CD4-positive, alpha-beta T cell (primary cell): ENCODE measurements at regions not wholly inside any gene's neighbourhood (a gene's known extent, or its start where the extent isn't known, plus 50 kb on each side); places are given as distances from the start of the nearest gene placed in this dataset.

Source experiments
- ATAC-seq: fragments of 200-7000 bp; cut with Tn5 transposase; one replicate; pipeline ENCODE4 v1.10.0; 2022; ENCODE audit warnings: mild to moderate bottlenecking; ENCODE audit not compliant: poor library complexity
- CTCF ChIA-PET: fragments of 350-600 bp; sonication (Branson Sonifier 250); formaldehyde crosslinking; loops from one replicate; lab custom pipeline; 2021; ENCODE audit warnings: antibody characterized with exemption, inconsistent platforms; lab: Charles Lee
- POLR2A ChIA-PET: fragments of 350-600 bp; sonication (Branson Sonifier 250); formaldehyde crosslinking; loops from one replicate; lab custom pipeline; 2021; ENCODE audit warnings: antibody characterized with exemption, inconsistent platforms; lab: Charles Lee
- DNase-seq, 14 experiments: peaks; one replicate each; pipeline ENCODE4 v3.0.0-alpha.2; 2013 to 2020; ENCODE audit warnings: mixed read lengths in 2 of 14
- H3K27ac ChIP-seq, 2 donors: one replicate each; pipeline versions ENCODE4 v1.5.1 to v1.7.0; 2013; ENCODE audit warnings: low read length in 2 of 2, low read depth in 1 of 2, mild to moderate bottlenecking in 1 of 2
- H3K27me3 ChIP-seq, 2 experiments: 1 replicate in 1 of 2; 2 replicates in 1 of 2; pipeline versions ENCODE4 v1.6.1 to v1.7.0; 2013; ENCODE audit warnings: low read length in 2 of 2, control low read depth in 1 of 2, mild to moderate bottlenecking in 1 of 2, moderate library complexity in 1 of 2; ENCODE audit not compliant: insufficient read depth in 2 of 2, control insufficient read depth in 1 of 2
- H3K36me3 ChIP-seq: one replicate; pipeline ENCODE4 v1.6.1; 2013; ENCODE audit warnings: low read length, control low read depth; ENCODE audit not compliant: insufficient read depth
- H3K4me1 ChIP-seq: one replicate; pipeline ENCODE4 v1.6.1; 2013; ENCODE audit warnings: low read length, control low read depth; ENCODE audit not compliant: insufficient read depth
- H3K4me3 ChIP-seq: one replicate; pipeline ENCODE4 v1.5.1; 2013; ENCODE audit warnings: mild to moderate bottlenecking, low read length, moderate library complexity
- H3K9me3 ChIP-seq, 2 experiments: 1 replicate in 1 of 2; 2 replicates in 1 of 2; pipeline versions ENCODE4 v1.6.1 to v1.7.0; 2013; ENCODE audit warnings: low read length in 2 of 2, mild to moderate bottlenecking in 2 of 2, control low read depth in 1 of 2, moderate library complexity in 1 of 2; ENCODE audit not compliant: control insufficient read depth in 1 of 2, insufficient read depth in 1 of 2
- H3K27ac Mint-ChIP-seq: one replicate; pipeline ENCODE4 v1.8.0; 2020; ENCODE audit warnings: mixed read lengths
- H3K27me3 Mint-ChIP-seq: one replicate; pipeline ENCODE4 v1.8.0; 2021; ENCODE audit warnings: mixed read lengths
- H3K36me3 Mint-ChIP-seq: one replicate; pipeline ENCODE4 v1.8.0; 2021; ENCODE audit warnings: low read depth, mixed read lengths
- H3K4me1 Mint-ChIP-seq: one replicate; pipeline ENCODE4 v1.8.0; 2021; ENCODE audit warnings: low read depth, mixed read lengths
- H3K4me3 Mint-ChIP-seq: one replicate; pipeline ENCODE4 v1.8.0; 2020; ENCODE audit warnings: mild to moderate bottlenecking, mixed read lengths
- H3K9me3 Mint-ChIP-seq: one replicate; pipeline ENCODE4 v1.8.0; 2020; ENCODE audit warnings: mixed read lengths
- CTCF ChIP-seq: fragments of 200-600 bp; IDR thresholded peaks from one replicate; pipeline ENCODE4 v1.8.0; 2022; ENCODE audit warnings: antibody characterized with exemption, mild to moderate bottlenecking
- intact Hi-C, 2 experiments: fragments of 100-400 bp; cut with DNase I in 1 of 2; cut with micrococcal nuclease in 1 of 2; formaldehyde crosslinking; loops; one replicate each; pipeline versions ENCODE4 v1.15.1 to v1.9.0; 2023 to 2025; cut with DNase I, micrococcal nuclease

- no peaks in the 10 kb centered on the region for H3K36me3 ChIP-seq
- ChIA-PET POLR2A (no interaction called here), CTCF (no interaction called here)
- no peak overlapping the region for H3K27ac ChIP-seq
- H3K36me3 Mint-ChIP-seq: no peaks in the 10 kb centered on the region
- H3K4me3 ChIP-seq: no peak overlapping the region
- TF ChIP-seq CTCF: no peak
- H3K4me3 Mint-ChIP-seq: no peak overlapping the region
- ATAC-seq (no peak), DNase-seq (no peak)
- H3K4me1 Mint-ChIP-seq: no peaks in the 10 kb centered on the region
- intact Hi-C loops: no loop called here
- H3K9me3 Mint-ChIP-seq: no peaks in the 10 kb centered on the region
- H3K4me1 ChIP-seq: no peaks in the 10 kb centered on the region
- H3K27me3 Mint-ChIP-seq: peaks cover 43% of the 10 kb centered on the region
- peaks cover 11 to 22% of the 10 kb centered on the region in 2 experiments for H3K27me3 ChIP-seq
- peaks cover 0 to 4% of the 10 kb centered on the region in 2 experiments for H3K9me3 ChIP-seq
- no peak overlapping the region for H3K27ac Mint-ChIP-seq
Measured at GRCh38 chr1:29410476-29410875, 174.2 kb downstream of the PTPRU start.

GRCh38 chr1:29409616-29410015 is 173.3 kb downstream of the PTPRU start:
- Histone ChIP-seq H3K4me3 (no peak overlapping the region), H3K36me3 (no peaks in the 10 kb centered on the region), H3K4me1 (no peaks in the 10 kb centered on the region), H3K9me3 (peaks cover 0 to 6% of the 10 kb centered on the region in 2 experiments), H3K27me3 (peaks cover 10 to 24% of the 10 kb centered on the region in 2 experiments), H3K27ac (no peak overlapping the region)
- DNase-seq (no peak), ATAC-seq (no peak)
- H3K4me1 Mint-ChIP-seq: no peaks in the 10 kb centered on the region
- peaks cover 41% of the 10 kb centered on the region for H3K27me3 Mint-ChIP-seq
- no peak overlapping the region for H3K27ac Mint-ChIP-seq
- intact Hi-C loops: no loop called here
- H3K9me3 Mint-ChIP-seq: no peaks in the 10 kb centered on the region
- CTCF ChIA-PET: no interaction called here
- H3K36me3 Mint-ChIP-seq: no peaks in the 10 kb centered on the region
- POLR2A ChIA-PET: no interaction called here
- H3K4me3 Mint-ChIP-seq: no peak overlapping the region
- TF ChIP-seq CTCF: no peak

GRCh38 chr1:29408831-29409605 is 172.7 kb downstream of the PTPRU start:
- CTCF ChIA-PET: no interaction called here
- Mint-ChIP-seq H3K9me3 (no peaks in the 10 kb centered on the region), H3K27me3 (peaks cover 41% of the 10 kb centered on the region), H3K4me3 (no peak overlapping the region), H3K27ac (no peak overlapping the region), H3K36me3 (no peaks in the 10 kb centered on the region), H3K4me1 (no peaks in the 10 kb centered on the region)
- DNase-seq (no peak), ATAC-seq (no peak)
- POLR2A ChIA-PET: no interaction called here
- no peaks in the 10 kb centered on the region for H3K4me1 ChIP-seq
- TF ChIP-seq CTCF: no peak
- H3K27me3 ChIP-seq: peaks cover 10 to 24% of the 10 kb centered on the region in 2 experiments
- intact Hi-C loops: no loop called here
- no peak overlapping the region for H3K27ac ChIP-seq
- H3K9me3 ChIP-seq: peaks cover 0 to 6% of the 10 kb centered on the region in 2 experiments
- H3K36me3 ChIP-seq: no peaks in the 10 kb centered on the region
- no peak overlapping the region for H3K4me3 ChIP-seq
